Spleen (tissue), 11 donors: ENCODE measurements at regions not wholly inside any gene's neighbourhood (a gene's known extent, or its start where the extent isn't known, plus 50 kb on each side); places are given as distances from the start of the nearest gene placed in this dataset.
"Not testable (repeated sequence)": the region's sequence is repeated elsewhere in the genome, so short reads cannot be mapped to it uniquely, and the experiment has no call there.

ENCODE experiments used
- DNase-seq: peaks from one replicate; pipeline ENCODE4 v3.0.0-alpha.2; 2020
- H3K27ac ChIP-seq, 8 donors: fragments of 200-600 bp; sonication (generic) in 7 of 8; 1 replicate in 4 of 8; 2 replicates in 4 of 8; pipeline versions ENCODE4 v1.5.0 to v1.8.0; 2016 to 2021; ENCODE audit warnings: inconsistent platforms in 4 of 8, mild to moderate bottlenecking in 4 of 8, moderate library complexity in 1 of 8
- H3K27me3 ChIP-seq, 7 donors: fragments of 200-600 bp; sonication (generic) in 6 of 7; replicated peaks in 1 of 7; 1 replicate in 4 of 7; 2 replicates in 3 of 7; pipeline versions ENCODE4 v1.5.0 to v1.8.0; 2016 to 2021; ENCODE audit warnings: inconsistent platforms in 3 of 7, mild to moderate bottlenecking in 1 of 7
- H3K36me3 ChIP-seq, 6 donors: fragments of 200-600 bp; sonication (generic) in 5 of 6; 1 replicate in 4 of 6; 2 replicates in 2 of 6; pipeline versions ENCODE4 v1.5.0 to v1.8.0; 2016 to 2021; ENCODE audit warnings: inconsistent platforms in 2 of 6
- H3K4me1 ChIP-seq, 6 donors: fragments of 200-600 bp; sonication (generic) in 5 of 6; 1 replicate in 3 of 6; 2 replicates in 3 of 6; pipeline versions ENCODE4 v1.5.0 to v1.8.0; 2016 to 2021; ENCODE audit warnings: inconsistent platforms in 3 of 6
- H3K4me3 ChIP-seq, 8 donors: fragments of 200-600 bp; sonication (generic) in 7 of 8; 1 replicate in 4 of 8; 2 replicates in 4 of 8; pipeline versions ENCODE4 v1.5.0 to v1.8.0; 2016 to 2021; ENCODE audit warnings: inconsistent platforms in 4 of 8, mild to moderate bottlenecking in 4 of 8, moderate library complexity in 2 of 8
- H3K9me3 ChIP-seq, 8 donors: fragments of 200-600 bp; sonication (generic) in 7 of 8; 1 replicate in 4 of 8; 2 replicates in 4 of 8; pipeline versions ENCODE4 v1.5.0 to v1.8.0; 2016 to 2021; ENCODE audit warnings: inconsistent platforms in 4 of 8
- POLR2A ChIP-seq, 3 donors: fragments of 450-650 bp; IDR thresholded peaks; one replicate each; pipeline ENCODE4 v1.5.1; 2017; ENCODE audit warnings: antibody characterized with exemption in 3 of 3, mild to moderate bottlenecking in 1 of 3
- POLR2AphosphoS5 ChIP-seq, 3 donors: sonication (generic); formaldehyde crosslinking; IDR thresholded peaks; one replicate each; pipeline ENCODE4 v1.5.1; 2017; ENCODE audit warnings: antibody characterized with exemption in 3 of 3
- WGBS, 5 donors: extraction: QIAGEN DNeasy Blood & Tissue Kit in 3 of 5; methylation state at CpG; one replicate each; pipeline versions ENCODE4 v1.1.5 to v1.1.7; 2013 to 2018; 5-methylcytosine and 5-hydroxymethylcytosine counted together
- intact Hi-C: fragments of 100-400 bp; cut with DNase I; formaldehyde crosslinking; loops from one replicate; pipeline ENCODE4 v1.15.0; 2023; ENCODE audit warnings: low total_unique reads
- TF ChIP-seq, protein P1 (sequence below), 11 experiments: fragments of 200-600 bp in 7 of 11; fragments of 450-650 bp in 4 of 11; sonication (generic) in 4 of 11; IDR thresholded peaks in 8 of 11; conservative IDR thresholded peaks in 3 of 11; 1 replicate in 7 of 11; 2 replicates in 4 of 11; pipeline versions ENCODE4 v1.4.0 to v1.8.0; 2016 to 2021; ENCODE audit warnings: antibody characterized with exemption in 11 of 11, inconsistent platforms in 4 of 11, mild to moderate bottlenecking in 1 of 11
- donor health status: healthy with polysubstance abuse.
- donor health status: DM: no; HTN: no; CAD: no; lungs with moderate emphysema.
- donor health status: DM: no; HTN: no; CAD: no.
- donor health status: Bipolar disorder and iron deficiency.
- donor health status: healthy.
- donor health status: DM: no; HTN: no; CAD: no.
- donor health status: DM: yes; HTN: yes; CAD: no.

DNA sequence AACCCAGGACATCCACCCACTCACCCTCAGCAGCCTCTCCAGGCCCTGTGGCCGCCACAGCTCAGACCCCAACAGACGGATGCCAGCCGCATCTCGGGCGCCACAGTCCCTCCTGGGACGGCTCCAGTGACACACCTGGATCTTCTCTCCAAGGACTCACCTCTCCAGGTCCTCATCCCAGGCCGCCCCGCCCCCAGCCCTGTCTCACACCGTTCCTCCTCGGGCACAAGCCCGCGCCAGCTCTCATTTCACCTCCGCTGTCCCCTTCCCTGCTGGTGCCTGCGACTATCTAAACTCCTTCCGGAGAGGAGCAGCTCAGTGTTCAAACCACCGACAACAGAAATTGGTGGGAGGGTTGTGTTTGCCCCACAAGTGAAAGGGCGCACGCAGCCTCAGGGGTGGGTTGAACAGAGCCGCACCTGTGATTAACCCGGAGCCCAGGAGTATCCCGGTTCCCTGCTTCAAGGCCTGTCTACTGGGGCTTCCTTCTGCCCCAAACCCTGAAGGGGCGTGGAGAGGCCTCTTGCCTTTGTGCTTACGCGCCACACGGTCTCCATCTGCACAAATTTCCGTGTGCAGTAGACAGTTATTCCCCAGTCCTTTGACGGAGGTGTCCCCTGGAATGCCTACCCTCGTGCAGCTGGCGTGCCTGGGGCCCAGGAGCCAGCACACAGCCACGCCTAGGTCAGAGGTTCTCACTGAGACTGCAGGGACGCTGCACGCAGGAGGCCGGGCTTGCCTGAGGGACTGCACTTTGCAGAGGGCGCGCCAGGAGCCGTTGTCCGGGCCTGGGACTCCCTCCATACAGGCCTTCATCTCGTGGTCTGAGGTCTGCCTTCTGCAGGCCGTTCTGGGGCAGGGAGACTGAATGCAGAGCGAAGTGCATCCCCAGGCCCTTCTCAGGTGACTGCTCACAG is 232.7 kb downstream of the DLL1 start:
- Histone ChIP-seq H3K4me1 (no peaks in the 10 kb centered on the region), H3K4me3 (no peak overlapping the region), H3K27ac (no peak overlapping the region), H3K9me3 (no peaks in the 10 kb centered on the region), H3K27me3 (peaks cover 0 to 24% (median 0%) of the 10 kb centered on the region in 7 donors), H3K36me3 (no peaks in the 10 kb centered on the region)
- WGBS, 5 donors, result 87 to 93% (median 90%) methylated on average over 27 to 40 of the region's 40 CpGs
- peak; percentile 73 for DNase-seq
- intact Hi-C loops, result no loop called here
- TF ChIP-seq, protein P1, sequence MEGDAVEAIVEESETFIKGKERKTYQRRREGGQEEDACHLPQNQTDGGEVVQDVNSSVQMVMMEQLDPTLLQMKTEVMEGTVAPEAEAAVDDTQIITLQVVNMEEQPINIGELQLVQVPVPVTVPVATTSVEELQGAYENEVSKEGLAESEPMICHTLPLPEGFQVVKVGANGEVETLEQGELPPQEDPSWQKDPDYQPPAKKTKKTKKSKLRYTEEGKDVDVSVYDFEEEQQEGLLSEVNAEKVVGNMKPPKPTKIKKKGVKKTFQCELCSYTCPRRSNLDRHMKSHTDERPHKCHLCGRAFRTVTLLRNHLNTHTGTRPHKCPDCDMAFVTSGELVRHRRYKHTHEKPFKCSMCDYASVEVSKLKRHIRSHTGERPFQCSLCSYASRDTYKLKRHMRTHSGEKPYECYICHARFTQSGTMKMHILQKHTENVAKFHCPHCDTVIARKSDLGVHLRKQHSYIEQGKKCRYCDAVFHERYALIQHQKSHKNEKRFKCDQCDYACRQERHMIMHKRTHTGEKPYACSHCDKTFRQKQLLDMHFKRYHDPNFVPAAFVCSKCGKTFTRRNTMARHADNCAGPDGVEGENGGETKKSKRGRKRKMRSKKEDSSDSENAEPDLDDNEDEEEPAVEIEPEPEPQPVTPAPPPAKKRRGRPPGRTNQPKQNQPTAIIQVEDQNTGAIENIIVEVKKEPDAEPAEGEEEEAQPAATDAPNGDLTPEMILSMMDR (IDR thresholded peaks at IDR 0.05 in 8 of 11, conservative IDR thresholded peaks at IDR 0.05 in 3 of 11), result no peak
- TF ChIP-seq POLR2A (IDR thresholded peaks at IDR 0.05) (no peak), POLR2AphosphoS5 (IDR thresholded peaks at IDR 0.05) (no peak)

- DNase-seq, result peak; percentile 53
- intact Hi-C loops, result no loop called here
- H3K27me3 ChIP-seq, result peaks cover 0 to 26% (median 0%) of the 10 kb centered on the region in 7 donors
- no peak overlapping the region for H3K4me3 ChIP-seq
- no peak for TF ChIP-seq POLR2AphosphoS5 (IDR thresholded peaks at IDR 0.05)
- TF ChIP-seq, protein P1 (IDR thresholded peaks at IDR 0.05 in 8 of 11, conservative IDR thresholded peaks at IDR 0.05 in 3 of 11), result no peak
- TF ChIP-seq POLR2A (IDR thresholded peaks at IDR 0.05), result no peak
- H3K9me3 ChIP-seq, result no peaks in the 10 kb centered on the region
- no peaks in the 10 kb centered on the region for H3K4me1 ChIP-seq
- H3K36me3 ChIP-seq, result no peaks in the 10 kb centered on the region
- no peak overlapping the region for H3K27ac ChIP-seq
- WGBS, 5 donors, result 83 to 93% (median 86%) methylated on average over 16 of the region's 16 CpGs
Measured at GRCh38 chr6:170057034-170057734, 233.7 kb downstream of the DLL1 start.

DNA sequence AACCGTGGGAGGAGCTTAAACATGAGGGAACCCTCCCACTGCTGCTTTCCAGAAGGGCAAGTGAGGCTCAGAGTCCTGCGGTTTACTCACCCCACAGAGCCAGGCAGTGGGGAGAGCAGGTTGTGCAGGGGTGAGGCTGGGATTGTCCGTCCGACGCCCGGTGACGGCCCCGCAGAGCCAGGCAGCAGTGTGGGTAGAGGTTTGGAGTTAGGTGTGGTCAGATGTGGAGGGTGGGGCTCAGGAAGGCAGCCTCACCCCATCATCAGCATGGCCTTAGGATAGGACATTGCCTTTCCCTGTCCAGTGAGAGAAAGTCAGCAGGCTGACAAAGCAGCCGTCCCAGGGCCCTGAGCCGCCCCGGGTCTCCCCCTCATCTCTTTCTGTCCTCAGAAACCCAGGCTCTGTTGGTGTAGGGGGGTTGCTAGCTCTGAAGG is 234.6 kb downstream of the DLL1 start:
- no peak overlapping the region for H3K27ac ChIP-seq
- peak; percentile 60 for DNase-seq
- peaks cover 0 to 26% (median 0%) of the 10 kb centered on the region in 7 donors for H3K27me3 ChIP-seq
- WGBS, 5 donors, result 86 to 94% (median 89%) methylated on average over 9 to 11 of the region's 11 CpGs
- H3K4me1 ChIP-seq, result no peaks in the 10 kb centered on the region
- no peaks in the 10 kb centered on the region for H3K36me3 ChIP-seq
- no peak for TF ChIP-seq POLR2A (IDR thresholded peaks at IDR 0.05)
- TF ChIP-seq, protein P1 (IDR thresholded peaks at IDR 0.05 in 8 of 11, conservative IDR thresholded peaks at IDR 0.05 in 3 of 11), result no peak
- TF ChIP-seq POLR2AphosphoS5 (IDR thresholded peaks at IDR 0.05), result no peak
- H3K9me3 ChIP-seq, result no peaks in the 10 kb centered on the region
- no peak overlapping the region for H3K4me3 ChIP-seq
- intact Hi-C loops, result no loop called here

DNA sequence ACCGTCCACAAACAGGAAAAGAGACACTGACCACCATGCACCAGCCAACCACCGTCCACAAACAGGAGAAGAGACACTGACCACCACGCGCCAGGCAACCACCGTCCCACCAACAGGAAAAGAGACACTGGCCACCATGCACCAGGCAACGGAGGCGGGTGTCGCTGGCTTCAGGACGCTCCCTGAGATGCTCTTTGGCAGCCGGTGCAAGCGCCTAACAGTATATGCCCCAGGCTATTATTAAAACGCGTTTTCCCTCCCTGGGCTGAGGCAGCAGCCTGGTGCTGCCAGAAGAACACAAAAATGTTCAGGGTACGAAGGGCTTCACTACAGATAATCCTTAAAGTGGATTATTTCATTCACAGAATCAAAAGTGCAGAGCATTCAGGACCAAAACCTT is 235.1 kb downstream of the DLL1 start:
- intact Hi-C loops, result not testable (repeated sequence)
- peak; percentile 52 for DNase-seq

More for the DNA sequence above, 235.1 kb downstream of the DLL1 start:
- H3K4me3 ChIP-seq, H3K4me1 ChIP-seq, H3K27ac ChIP-seq, H3K9me3 ChIP-seq, H3K36me3 ChIP-seq: not testable (repeated sequence)
- H3K27me3 ChIP-seq, result peaks cover 0 to 26% (median 0%) of the 10 kb centered on the region in 7 donors
- 84 to 96% (median 94%) methylated on average over 13 to 14 of the region's 14 CpGs for WGBS, 5 donors
